Activated CD8-positive, alpha-beta T cell treated with anti-CD3 and anti-CD28 coated beads, Interleukin-2, amount 10 ng/mL, durations not matched to agents 7 days and 5 days (primary cell): ENCODE measurements at regions not wholly inside any gene's neighbourhood (a gene's known extent, or its start where the extent isn't known, plus 50 kb on each side); places are given as distances from the start of the nearest gene placed in this dataset.

Experiments used
- ATAC-seq: fragments of 150-1000 bp; cut with Tn5 transposase; one replicate; pipeline ENCODE4 v1.10.0; 2021; ENCODE audit warnings: moderate library complexity
- CTCF ChIA-PET: fragments of 350-600 bp; sonication (Branson Sonifier 250); formaldehyde crosslinking; loops from one replicate; lab custom pipeline; 2021; ENCODE audit warnings: antibody characterized with exemption; lab: Charles Lee
- POLR2A ChIA-PET: fragments of 350-600 bp; sonication (Branson Sonifier 250); formaldehyde crosslinking; loops from one replicate; lab custom pipeline; 2021; ENCODE audit warnings: antibody characterized with exemption; lab: Charles Lee
- DNase-seq: peaks from one replicate; pipeline ENCODE4 v3.0.0-alpha.2; 2020
- H3K27ac Mint-ChIP-seq: one replicate; pipeline ENCODE4 v1.8.0; 2021; ENCODE audit warnings: mild to moderate bottlenecking, mixed read lengths
- H3K27me3 Mint-ChIP-seq: one replicate; pipeline ENCODE4 v1.8.0; 2021; ENCODE audit warnings: low read depth, mixed read lengths
- H3K36me3 Mint-ChIP-seq: one replicate; pipeline ENCODE4 v1.8.0; 2021; ENCODE audit warnings: low read depth, mixed read lengths
- H3K4me1 Mint-ChIP-seq: one replicate; pipeline ENCODE4 v1.8.0; 2021; ENCODE audit warnings: low read depth, mixed read lengths
- H3K4me3 Mint-ChIP-seq: one replicate; pipeline ENCODE4 v1.8.0; 2021; ENCODE audit warnings: mild to moderate bottlenecking, mixed read lengths
- H3K9me3 Mint-ChIP-seq: one replicate; pipeline ENCODE4 v1.8.0; 2022; ENCODE audit warnings: mixed read lengths; ENCODE audit not compliant: insufficient read depth

DNA sequence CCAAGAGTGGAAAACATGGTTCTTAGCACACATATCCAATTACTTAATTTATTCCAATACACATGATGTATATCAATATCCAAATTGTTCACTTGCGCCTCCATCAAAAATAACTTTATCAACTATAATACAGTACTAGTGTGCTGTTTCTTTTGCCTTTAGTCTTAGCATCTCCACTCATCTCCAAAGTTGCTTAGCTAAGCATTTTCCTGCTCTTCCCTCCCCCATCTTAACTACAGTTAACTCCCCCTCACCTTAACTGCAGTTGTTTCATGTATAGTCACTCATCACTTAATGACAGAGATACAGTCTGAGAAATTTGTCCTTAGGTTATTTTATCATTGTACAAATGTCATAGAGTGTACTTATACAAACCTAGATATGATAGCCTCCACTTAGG, 705.2 kb upstream of the LINC00305 start:
- ChIA-PET POLR2A (no interaction called here), CTCF (no interaction called here)
- Mint-ChIP-seq H3K27me3 (no peaks in the 10 kb centered on the region), H3K27ac (no peak overlapping the region), H3K9me3 (peaks cover 26% of the 10 kb centered on the region), H3K4me1 (no peaks in the 10 kb centered on the region), H3K4me3 (no peak overlapping the region), H3K36me3 (no peaks in the 10 kb centered on the region)
- ATAC-seq (no peak), DNase-seq (no peak)

DNA sequence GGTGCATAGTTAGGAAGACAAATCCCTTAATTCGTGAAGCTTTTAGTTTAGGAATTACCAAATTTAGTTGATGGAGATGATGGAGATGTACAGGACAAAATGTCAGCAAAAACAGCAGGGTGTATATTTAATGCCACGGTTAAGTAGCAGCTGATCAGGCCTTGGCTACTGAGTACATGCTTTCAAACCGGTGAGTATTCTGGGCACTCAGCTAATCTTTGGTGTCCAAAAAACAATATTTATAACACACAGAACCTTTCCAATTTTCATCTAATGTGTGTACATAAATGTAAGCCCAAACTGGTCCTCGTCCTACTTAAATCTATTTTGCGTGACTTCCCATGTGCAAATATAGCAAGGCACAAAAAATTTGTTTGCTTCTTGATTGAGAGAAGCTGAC, 703.4 kb upstream of the LINC00305 start:
- POLR2A ChIA-PET, result no interaction called here
- no peak for DNase-seq
- Mint-ChIP-seq H3K4me1 (no peaks in the 10 kb centered on the region), H3K27ac (no peak overlapping the region), H3K36me3 (no peaks in the 10 kb centered on the region), H3K9me3 (peaks cover 11% of the 10 kb centered on the region), H3K27me3 (no peaks in the 10 kb centered on the region), H3K4me3 (no peak overlapping the region)
- no peak for ATAC-seq
- CTCF ChIA-PET, result interaction anchor here (0.6 kb wide), 1 partner anchor 9 kb away, joined by 3 read pairs; no protein-coding TSS in a partner anchor

DNA sequence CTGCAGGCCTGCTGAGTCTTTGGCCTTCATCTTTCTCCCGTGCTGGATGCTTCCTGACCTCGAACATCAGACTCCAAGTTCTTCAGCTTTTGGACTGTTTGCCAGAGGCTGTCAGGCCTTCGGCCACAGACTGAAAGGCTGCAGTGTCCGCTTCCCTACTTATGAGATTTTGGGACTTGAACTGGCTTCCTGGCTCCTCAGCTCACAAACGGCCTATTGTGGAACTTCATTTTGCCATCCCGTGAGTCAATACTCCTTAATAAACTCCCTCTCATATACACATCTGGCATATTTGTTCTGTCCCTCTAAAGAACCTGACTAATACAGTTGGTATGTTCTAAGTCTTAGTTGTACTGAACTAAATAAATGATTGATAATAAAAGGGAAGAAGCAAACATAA, 702.8 kb upstream of the LINC00305 start:
- no peak overlapping the region for H3K4me3 Mint-ChIP-seq
- ChIA-PET CTCF (no interaction called here), POLR2A (no interaction called here)
- H3K27ac Mint-ChIP-seq, result no peak overlapping the region
- ATAC-seq (no peak), DNase-seq (no peak)
- peaks cover 11% of the 10 kb centered on the region for H3K9me3 Mint-ChIP-seq
- no peaks in the 10 kb centered on the region for H3K36me3 Mint-ChIP-seq
- H3K4me1 Mint-ChIP-seq, result no peaks in the 10 kb centered on the region
- no peaks in the 10 kb centered on the region for H3K27me3 Mint-ChIP-seq

DNA sequence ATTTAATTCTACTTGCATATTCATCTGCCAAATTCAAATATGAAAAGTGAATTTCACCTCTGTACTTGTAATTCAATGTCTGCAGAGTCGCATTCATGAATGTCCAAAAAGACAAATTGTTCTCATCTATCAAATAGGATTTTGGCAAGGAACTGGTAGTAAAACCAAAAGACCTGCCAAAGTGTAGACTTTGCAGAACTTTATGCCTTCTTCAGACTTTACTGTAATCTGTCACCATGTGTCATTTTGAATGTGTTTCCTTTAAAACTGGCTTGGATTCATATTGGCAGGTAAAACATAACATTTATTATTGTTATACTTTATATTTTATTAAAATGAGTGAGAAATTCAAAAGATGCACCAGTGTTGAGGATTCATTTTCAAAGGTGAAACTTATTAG, 701.9 kb upstream of the LINC00305 start:
- Mint-ChIP-seq H3K27ac (no peak overlapping the region), H3K27me3 (no peaks in the 10 kb centered on the region), H3K9me3 (peaks cover 17% of the 10 kb centered on the region), H3K36me3 (no peaks in the 10 kb centered on the region), H3K4me1 (no peaks in the 10 kb centered on the region), H3K4me3 (no peak overlapping the region)
- POLR2A ChIA-PET, result no interaction called here
- DNase-seq, result no peak
- ATAC-seq, result no peak
- CTCF ChIA-PET, result no interaction called here

DNA sequence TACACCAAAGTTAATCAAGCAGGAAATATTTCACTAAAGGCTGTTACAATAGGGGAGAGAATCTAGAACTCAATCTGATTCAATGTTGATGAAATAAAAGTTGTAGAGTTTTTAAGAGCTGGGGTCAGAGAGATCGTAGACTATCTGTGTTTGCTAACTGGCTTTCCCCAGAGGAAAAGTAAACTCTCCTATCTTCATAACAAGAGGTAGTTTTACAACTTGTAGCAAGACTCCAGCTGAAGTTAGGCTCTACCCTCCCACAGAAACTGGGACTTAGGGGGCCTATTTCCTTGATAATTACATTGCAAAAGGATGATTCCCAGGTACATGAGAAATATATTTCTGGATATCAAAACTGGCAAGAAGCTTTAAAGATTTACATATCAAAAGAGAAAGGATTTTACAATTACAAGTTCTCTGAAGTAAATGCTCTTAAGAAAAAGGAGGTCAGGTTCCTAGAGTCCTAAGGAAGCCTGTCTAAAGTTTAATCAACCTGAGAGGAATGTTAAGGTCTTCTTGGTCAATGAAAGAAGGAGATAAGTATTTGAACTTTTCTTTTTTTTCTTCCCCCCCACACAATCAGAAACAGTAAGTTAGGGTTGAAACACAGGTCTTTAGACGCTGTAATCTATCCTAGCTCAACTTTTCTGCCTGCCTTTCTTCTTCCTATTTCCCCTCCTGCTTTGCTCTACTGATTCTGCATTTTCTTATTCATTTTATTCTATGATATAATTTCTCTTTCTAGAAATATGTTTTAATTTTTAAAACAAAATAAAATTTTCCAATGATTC, 692.2 kb upstream of the LINC00305 start:
- H3K4me1 Mint-ChIP-seq, result no peaks in the 10 kb centered on the region
- POLR2A ChIA-PET, result no interaction called here
- no peaks in the 10 kb centered on the region for H3K27me3 Mint-ChIP-seq

DNA sequence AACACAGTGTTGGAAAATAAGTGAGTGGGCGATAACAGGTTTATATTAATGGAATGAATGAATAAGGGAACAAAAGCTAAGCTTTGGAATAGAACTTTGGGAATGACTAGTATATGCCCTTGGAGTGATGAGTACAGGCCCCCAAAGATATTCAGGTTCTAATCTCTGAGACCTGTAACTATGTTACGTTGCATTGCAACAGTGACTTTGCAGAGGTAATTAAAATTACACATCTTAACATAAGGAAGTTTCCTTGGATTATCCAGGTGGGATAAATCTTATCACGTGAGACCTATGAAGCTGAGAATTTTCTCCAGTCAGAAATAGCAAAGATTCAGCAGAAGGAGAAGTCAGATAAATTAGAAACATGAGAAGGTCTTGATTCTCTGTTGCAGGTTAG, 661.5 kb upstream of the LINC00305 start:
- DNase-seq, result no peak
- Mint-ChIP-seq H3K9me3 (peaks cover 10% of the 10 kb centered on the region), H3K27ac (no peak overlapping the region), H3K27me3 (no peaks in the 10 kb centered on the region), H3K4me3 (no peak overlapping the region), H3K4me1 (no peaks in the 10 kb centered on the region), H3K36me3 (no peaks in the 10 kb centered on the region)
- ATAC-seq, result no peak
- ChIA-PET POLR2A (no interaction called here), CTCF (no interaction called here)

More for the DNA sequence above, 692.2 kb upstream of the LINC00305 start:
- no peak overlapping the region for H3K4me3 Mint-ChIP-seq
- no peaks in the 10 kb centered on the region for H3K36me3 Mint-ChIP-seq
- H3K9me3 Mint-ChIP-seq, result peaks cover 7% of the 10 kb centered on the region
- DNase-seq (no peak), ATAC-seq (no peak)
- CTCF ChIA-PET, result no interaction called here
- H3K27ac Mint-ChIP-seq, result no peak overlapping the region

DNA sequence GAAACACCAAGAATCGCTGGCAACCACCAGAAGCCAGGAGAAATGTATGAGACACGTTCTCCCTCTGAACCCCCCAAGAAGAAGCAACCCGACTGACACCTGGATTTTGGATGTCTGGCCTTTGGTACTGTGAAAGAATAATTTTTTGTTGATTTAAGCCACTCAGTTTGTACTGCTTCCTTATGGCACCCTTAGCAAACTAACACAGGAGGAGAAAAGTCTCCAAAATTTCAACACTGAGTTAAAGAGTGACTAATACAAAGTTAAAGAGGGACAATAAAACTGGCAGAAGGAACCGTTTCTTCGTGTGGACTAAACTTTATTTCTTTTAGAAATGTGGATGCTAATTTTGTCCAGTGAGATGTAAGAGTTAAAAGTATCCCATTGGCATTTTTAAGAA, 660.9 kb upstream of the LINC00305 start:
- ATAC-seq, result no peak
- Mint-ChIP-seq H3K27ac (no peak overlapping the region), H3K27me3 (no peaks in the 10 kb centered on the region), H3K36me3 (no peaks in the 10 kb centered on the region), H3K4me1 (no peaks in the 10 kb centered on the region), H3K4me3 (no peak overlapping the region), H3K9me3 (peaks cover 7% of the 10 kb centered on the region)
- CTCF ChIA-PET, result no interaction called here
- DNase-seq, result no peak
- POLR2A ChIA-PET, result no interaction called here

DNA sequence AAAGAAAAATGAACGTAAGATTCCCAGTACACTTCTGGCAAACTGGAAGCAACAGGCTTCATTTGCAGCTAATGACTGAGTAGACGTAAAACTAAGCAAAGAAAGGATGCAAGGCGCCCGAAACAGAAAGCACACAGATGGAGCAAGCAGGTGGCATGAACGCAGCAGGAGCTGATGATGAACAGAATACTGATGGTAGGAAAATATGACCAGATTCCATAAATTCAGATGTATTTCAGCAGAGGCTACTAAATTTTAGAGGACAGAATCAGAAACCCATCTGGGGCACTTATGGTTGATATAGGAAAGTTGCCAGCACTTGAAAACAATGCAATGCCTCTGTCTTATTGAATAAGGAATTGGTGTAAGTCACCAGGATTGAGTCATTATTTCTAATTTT, 658.7 kb upstream of the LINC00305 start:
- H3K36me3 Mint-ChIP-seq, result no peaks in the 10 kb centered on the region
- H3K27me3 Mint-ChIP-seq, result no peaks in the 10 kb centered on the region
- ChIA-PET POLR2A (no interaction called here), CTCF (no interaction called here)
- H3K9me3 Mint-ChIP-seq, result peaks cover 7% of the 10 kb centered on the region
- no peak overlapping the region for H3K27ac Mint-ChIP-seq
- DNase-seq, result no peak
- H3K4me3 Mint-ChIP-seq, result no peak overlapping the region
- H3K4me1 Mint-ChIP-seq, result no peaks in the 10 kb centered on the region
- no peak for ATAC-seq

DNA sequence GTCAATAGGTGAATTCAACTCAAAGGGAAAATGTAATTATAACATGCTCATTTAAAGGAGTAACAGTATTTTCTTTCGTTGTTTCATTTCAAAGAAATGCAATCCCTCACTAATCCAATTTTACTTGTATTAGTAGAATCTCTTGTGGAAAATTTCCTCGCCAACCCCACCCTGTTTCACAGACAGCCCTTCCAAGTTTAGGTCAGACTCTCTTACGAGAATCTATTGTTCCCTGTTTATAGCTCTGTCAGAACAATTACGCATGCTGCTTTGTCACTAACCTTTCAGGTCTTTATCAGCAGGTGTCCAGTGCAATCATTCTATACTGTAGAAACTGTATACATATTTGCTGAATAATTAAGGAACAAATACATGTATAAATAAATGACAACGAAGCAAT, 657.8 kb upstream of the LINC00305 start:
- DNase-seq (no peak), ATAC-seq (no peak)
- Mint-ChIP-seq H3K9me3 (peaks cover 7% of the 10 kb centered on the region), H3K4me1 (no peaks in the 10 kb centered on the region), H3K4me3 (no peak overlapping the region), H3K27ac (no peak overlapping the region), H3K36me3 (no peaks in the 10 kb centered on the region), H3K27me3 (no peaks in the 10 kb centered on the region)
- ChIA-PET POLR2A (no interaction called here), CTCF (no interaction called here)

DNA sequence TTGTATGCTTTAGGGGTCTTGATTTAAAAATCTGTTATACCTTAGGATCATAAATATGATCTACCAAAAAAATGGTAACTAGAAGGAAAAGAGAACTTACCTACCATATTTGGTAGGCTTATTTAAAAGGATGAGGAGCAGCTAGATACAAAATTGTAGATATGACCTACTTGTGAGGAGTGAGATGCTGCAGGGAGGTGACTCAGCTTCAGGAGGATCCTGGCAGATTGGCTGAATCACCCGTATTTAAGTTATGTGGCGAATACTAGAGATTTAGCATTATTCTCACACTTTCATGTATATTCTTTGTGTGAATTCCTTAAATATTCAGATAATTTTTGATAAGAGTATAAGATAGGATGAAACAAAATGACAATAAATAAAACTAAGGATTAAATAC, 657.3 kb upstream of the LINC00305 start:
- peaks cover 7% of the 10 kb centered on the region for H3K9me3 Mint-ChIP-seq
- POLR2A ChIA-PET, result no interaction called here
- no peak overlapping the region for H3K4me3 Mint-ChIP-seq
- no peak overlapping the region for H3K27ac Mint-ChIP-seq
- H3K27me3 Mint-ChIP-seq, result no peaks in the 10 kb centered on the region
- H3K4me1 Mint-ChIP-seq, result no peaks in the 10 kb centered on the region
- H3K36me3 Mint-ChIP-seq, result no peaks in the 10 kb centered on the region
- no peak for ATAC-seq
- DNase-seq, result no peak
- CTCF ChIA-PET, result no interaction called here

DNA sequence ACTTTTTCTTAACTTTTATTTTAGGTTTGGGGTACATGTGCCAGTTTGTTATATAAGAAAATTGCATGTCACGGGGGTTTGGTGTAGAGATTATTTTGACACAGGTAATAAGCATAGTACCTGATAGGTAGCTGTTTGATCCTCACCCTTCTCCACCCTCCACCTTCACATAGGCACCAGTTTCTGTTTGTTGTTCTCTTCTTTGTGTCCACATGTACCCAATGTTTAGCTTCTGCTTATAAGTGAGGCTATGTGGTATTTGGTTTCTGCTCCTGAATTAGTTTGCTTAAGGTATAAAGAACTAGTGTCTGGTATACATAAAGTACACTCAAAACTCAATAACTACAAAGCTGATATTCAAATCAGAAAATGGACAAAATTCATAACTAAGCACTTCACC, 654.6 kb upstream of the LINC00305 start:
- Mint-ChIP-seq H3K9me3 (peaks cover 8% of the 10 kb centered on the region), H3K36me3 (no peaks in the 10 kb centered on the region), H3K4me3 (no peak overlapping the region), H3K27ac (no peak overlapping the region), H3K4me1 (no peaks in the 10 kb centered on the region), H3K27me3 (no peaks in the 10 kb centered on the region)
- ChIA-PET POLR2A (no interaction called here), CTCF (no interaction called here)
- DNase-seq, result no peak
- ATAC-seq, result no peak

DNA sequence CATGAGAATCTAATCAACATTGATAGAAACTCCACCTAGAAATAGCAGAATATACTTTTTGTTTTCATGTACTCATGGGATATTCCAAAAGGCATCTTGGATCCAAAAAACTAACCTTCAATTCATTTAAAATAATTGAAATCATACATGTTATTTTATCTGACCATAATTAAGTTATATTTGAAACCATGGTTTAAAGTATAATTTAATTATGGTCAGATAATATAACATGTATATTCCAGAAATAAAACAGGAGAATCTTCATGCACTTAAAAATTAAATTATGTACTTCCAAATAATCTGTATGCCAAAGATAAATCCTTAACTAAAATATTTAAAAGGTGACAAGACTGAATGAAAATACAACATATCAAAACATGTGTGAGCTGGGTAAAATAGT, 651.3 kb upstream of the LINC00305 start:
- ChIA-PET CTCF (no interaction called here), POLR2A (no interaction called here)
- Mint-ChIP-seq H3K36me3 (no peaks in the 10 kb centered on the region), H3K27ac (no peak overlapping the region), H3K9me3 (peaks cover 8% of the 10 kb centered on the region), H3K4me3 (no peak overlapping the region), H3K27me3 (no peaks in the 10 kb centered on the region), H3K4me1 (no peaks in the 10 kb centered on the region)
- no peak for DNase-seq
- ATAC-seq, result no peak

DNA sequence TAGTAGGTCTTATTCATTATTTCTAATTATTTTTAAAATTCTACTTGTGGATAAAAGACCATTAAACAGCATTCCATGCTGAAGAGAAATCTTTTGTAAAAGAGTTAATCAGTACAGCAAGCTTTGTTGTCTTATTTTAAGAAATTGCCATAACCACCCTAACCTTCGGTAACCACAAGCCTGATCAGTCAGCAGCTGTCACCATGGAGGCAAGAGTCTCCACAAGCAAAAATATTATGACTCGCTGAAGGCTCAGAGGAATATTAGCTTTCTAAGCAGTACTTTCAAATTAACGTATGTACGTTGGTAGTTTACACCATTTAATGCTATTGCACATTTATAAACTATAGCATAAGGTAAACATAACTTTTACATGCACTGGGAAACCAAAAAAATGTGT, 650.5 kb upstream of the LINC00305 start:
- H3K4me1 Mint-ChIP-seq, result no peaks in the 10 kb centered on the region
- ChIA-PET POLR2A (no interaction called here), CTCF (no interaction called here)
- H3K4me3 Mint-ChIP-seq, result no peak overlapping the region
- peaks cover 8% of the 10 kb centered on the region for H3K9me3 Mint-ChIP-seq
- no peak overlapping the region for H3K27ac Mint-ChIP-seq
- H3K36me3 Mint-ChIP-seq, result no peaks in the 10 kb centered on the region
- ATAC-seq (no peak), DNase-seq (no peak)
- no peaks in the 10 kb centered on the region for H3K27me3 Mint-ChIP-seq
